HG03378 (cell line): ENCODE measurements at regions not wholly inside any gene's neighbourhood (a gene's known extent, or its start where the extent isn't known, plus 50 kb on each side); places are given as distances from the start of the nearest gene placed in this dataset.
A peak's percentile ranks its signal among the peaks of the same experiment; 100 is the strongest.

Experiments used
- ATAC-seq: cut with Tn5 transposase; IDR thresholded peaks from one replicate; pipeline ENCODE4 v1.9.1; 2021; ENCODE audit warnings: mild to moderate bottlenecking, moderate library complexity; ENCODE audit not compliant: unreplicated experiment

- ATAC-seq: no peak
These were observed 159.6 kb upstream of the ANK2 start for GRCh38 chr4:112889619-112890527.

GRCh38 chr4:112894480-112894879, 155.0 kb upstream of the ANK2 start:
- no peak for ATAC-seq

- ATAC-seq: no peak
These were observed 154.5 kb upstream of the ANK2 start for GRCh38 chr4:112894951-112895350.

GRCh38 chr4:112895811-112896608, 153.4 kb upstream of the ANK2 start:
- ATAC-seq: no peak

GRCh38 chr4:112896609-112897190, 152.8 kb upstream of the ANK2 start:
- ATAC-seq: no peak

GRCh38 chr4:112897543-112897942, 151.9 kb upstream of the ANK2 start:
- no peak for ATAC-seq

- no peak for ATAC-seq
These were observed 150.9 kb upstream of the ANK2 start for GRCh38 chr4:112898357-112899141.

GRCh38 chr4:112900416-112900815, 149.0 kb upstream of the ANK2 start:
- no peak for ATAC-seq

GRCh38 chr4:112901962-112902411, 147.5 kb upstream of the ANK2 start:
- no peak for ATAC-seq

- no peak for ATAC-seq
These were observed 143.7 kb upstream of the ANK2 start for GRCh38 chr4:112905728-112906127.

- no peak for ATAC-seq
These were observed 140.9 kb upstream of the ANK2 start for GRCh38 chr4:112908511-112908910.

- no peak for ATAC-seq
These were observed 139.2 kb upstream of the ANK2 start for GRCh38 chr4:112910109-112910736.

- no peak for ATAC-seq
These were observed 132.6 kb upstream of the ANK2 start for GRCh38 chr4:112916868-112917267.

GRCh38 chr4:112923516-112923915, 125.9 kb upstream of the ANK2 start:
- no peak for ATAC-seq

GRCh38 chr4:112926819-112927218, 122.6 kb upstream of the ANK2 start:
- peak; percentile 47 for ATAC-seq

GRCh38 chr4:112927544-112927943, 121.9 kb upstream of the ANK2 start:
- ATAC-seq: no peak

- ATAC-seq: no peak
These were observed 118.5 kb upstream of the ANK2 start for GRCh38 chr4:112931001-112931400.

GRCh38 chr4:112933790-112934189, 115.7 kb upstream of the ANK2 start:
- no peak for ATAC-seq

- no peak for ATAC-seq
These were observed 110.9 kb upstream of the ANK2 start for GRCh38 chr4:112938461-112939058.

GRCh38 chr4:112939901-112940300, 109.6 kb upstream of the ANK2 start:
- ATAC-seq: no peak
